Prostate gland (tissue), 2 donors: ENCODE measurements at regions not wholly inside any gene's neighbourhood (a gene's known extent, or its start where the extent isn't known, plus 50 kb on each side); places are given as distances from the start of the nearest gene placed in this dataset.

Experiments used
- DNase-seq: peaks from one replicate; pipeline ENCODE4 v3.0.0-alpha.2; 2019; ENCODE audit warnings: low spot score
- H3K27ac ChIP-seq, 2 donors: fragments of 200-600 bp; sonication (generic); 2 replicates each; pipeline ENCODE4 v1.5.1; 2017 to 2019
- H3K27me3 ChIP-seq: fragments of 200-600 bp; sonication (generic); replicated peaks from 2 replicates; pipeline ENCODE4 v1.5.1; 2019; ENCODE audit not compliant: insufficient read depth
- H3K36me3 ChIP-seq, 2 donors: fragments of 200-600 bp; sonication (generic); 1 replicate in 1 of 2; 2 replicates in 1 of 2; pipeline versions ENCODE4 v1.5.1 to v1.8.1; 2017 to 2019
- H3K4me1 ChIP-seq: fragments of 200-600 bp; sonication (generic); replicated peaks from 2 replicates; pipeline ENCODE4 v1.5.1; 2019
- H3K4me3 ChIP-seq, 2 donors: fragments of 200-600 bp; sonication (generic); 2 replicates each; pipeline ENCODE4 v1.5.1; 2017 to 2019
- H3K9me3 ChIP-seq: fragments of 200-600 bp; sonication (generic); 2 replicates; pipeline ENCODE4 v1.5.1; 2017
- POLR2A ChIP-seq: fragments of 450-650 bp; IDR thresholded peaks from one replicate; pipeline ENCODE4 v1.6.1; 2016; ENCODE audit warnings: antibody characterized with exemption, mild to moderate bottlenecking
- POLR2AphosphoS5 ChIP-seq: sonication (generic); formaldehyde crosslinking; IDR thresholded peaks from one replicate; pipeline ENCODE4 v1.6.1; 2017; ENCODE audit warnings: antibody characterized with exemption
- WGBS: methylation state at CpG from one replicate; pipeline ENCODE4 v1.1.5; 2018; 5-methylcytosine and 5-hydroxymethylcytosine counted together
- intact Hi-C: fragments of 100-400 bp; cut with DNase I; formaldehyde crosslinking; loops from one replicate; pipeline ENCODE4 v1.14.2; 2022
- TF ChIP-seq, protein P1 (sequence below), 4 experiments: fragments of 200-600 bp in 2 of 4; fragments of 450-650 bp in 2 of 4; sonication (generic) in 2 of 4; IDR thresholded peaks; 1 replicate in 3 of 4; 2 replicates in 1 of 4; pipeline ENCODE4 v1.5.1; 2016 to 2019; ENCODE audit warnings: antibody characterized with exemption in 4 of 4, mild to moderate bottlenecking in 2 of 4, moderate library complexity in 2 of 4

DNA sequence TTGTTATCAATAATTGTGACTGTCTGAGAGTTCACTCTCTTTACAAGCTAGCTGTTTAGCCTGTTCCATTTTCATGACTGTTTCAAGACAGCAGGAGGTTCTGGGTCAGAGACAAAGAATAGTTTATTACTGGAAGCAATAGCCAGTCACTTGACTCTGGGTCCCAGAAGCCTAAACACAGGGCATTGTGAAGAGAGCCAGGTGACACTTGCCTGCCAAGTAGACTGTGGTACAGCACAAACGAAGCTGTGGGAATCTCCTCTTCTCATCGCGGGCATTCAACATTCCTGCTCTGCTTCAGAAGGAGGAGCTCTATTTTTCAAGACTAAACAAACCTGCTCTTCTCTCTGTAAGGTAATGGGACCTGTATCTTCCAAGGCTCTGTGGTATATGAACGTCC lies 485.1 kb downstream of the TRIML1 start:
- no peak overlapping the region for H3K4me3 ChIP-seq
- no peak for TF ChIP-seq POLR2A
- no peak for TF ChIP-seq POLR2AphosphoS5
- TF ChIP-seq, protein P1, sequence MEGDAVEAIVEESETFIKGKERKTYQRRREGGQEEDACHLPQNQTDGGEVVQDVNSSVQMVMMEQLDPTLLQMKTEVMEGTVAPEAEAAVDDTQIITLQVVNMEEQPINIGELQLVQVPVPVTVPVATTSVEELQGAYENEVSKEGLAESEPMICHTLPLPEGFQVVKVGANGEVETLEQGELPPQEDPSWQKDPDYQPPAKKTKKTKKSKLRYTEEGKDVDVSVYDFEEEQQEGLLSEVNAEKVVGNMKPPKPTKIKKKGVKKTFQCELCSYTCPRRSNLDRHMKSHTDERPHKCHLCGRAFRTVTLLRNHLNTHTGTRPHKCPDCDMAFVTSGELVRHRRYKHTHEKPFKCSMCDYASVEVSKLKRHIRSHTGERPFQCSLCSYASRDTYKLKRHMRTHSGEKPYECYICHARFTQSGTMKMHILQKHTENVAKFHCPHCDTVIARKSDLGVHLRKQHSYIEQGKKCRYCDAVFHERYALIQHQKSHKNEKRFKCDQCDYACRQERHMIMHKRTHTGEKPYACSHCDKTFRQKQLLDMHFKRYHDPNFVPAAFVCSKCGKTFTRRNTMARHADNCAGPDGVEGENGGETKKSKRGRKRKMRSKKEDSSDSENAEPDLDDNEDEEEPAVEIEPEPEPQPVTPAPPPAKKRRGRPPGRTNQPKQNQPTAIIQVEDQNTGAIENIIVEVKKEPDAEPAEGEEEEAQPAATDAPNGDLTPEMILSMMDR (IDR thresholded peaks at IDR 0.05), result no peak
- H3K9me3 ChIP-seq, result no peaks in the 10 kb centered on the region
- DNase-seq, result no peak
- intact Hi-C loops, result no loop called here
- H3K27me3 ChIP-seq, result no peaks in the 10 kb centered on the region
- H3K4me1 ChIP-seq, result no peaks in the 10 kb centered on the region
- WGBS, result 13% methylated on average over 4 of the region's 4 CpGs
- H3K36me3 ChIP-seq, result no peaks in the 10 kb centered on the region
- H3K27ac ChIP-seq, result no peak overlapping the region

DNA sequence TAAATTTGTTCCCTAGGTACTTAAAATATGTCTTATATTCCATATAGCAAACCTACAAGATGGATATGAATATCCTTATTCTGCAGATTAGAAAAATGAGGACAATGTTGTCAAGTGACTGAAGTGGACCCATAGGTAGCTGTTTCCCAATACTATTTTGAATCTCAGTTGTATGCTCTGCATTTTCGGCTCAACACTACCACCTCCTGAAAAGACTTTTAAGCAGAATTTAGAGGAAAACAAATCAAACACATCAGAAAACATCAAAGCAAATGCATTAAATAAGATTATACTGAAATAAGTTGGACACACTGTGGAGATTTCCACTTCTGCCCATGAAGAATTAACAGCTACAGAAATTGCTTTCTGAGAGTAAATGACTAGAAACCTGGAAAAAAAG lies 488.7 kb downstream of the TRIML1 start:
- H3K27ac ChIP-seq, result no peak overlapping the region
- H3K36me3 ChIP-seq, result no peaks in the 10 kb centered on the region
- no peak for DNase-seq
- no peaks in the 10 kb centered on the region for H3K9me3 ChIP-seq
- no peak overlapping the region for H3K4me3 ChIP-seq
- 84% methylated on average over 1 of the region's 1 CpG for WGBS
- TF ChIP-seq POLR2AphosphoS5 (no peak), POLR2A (no peak)
- TF ChIP-seq, protein P1 (IDR thresholded peaks at IDR 0.05), result no peak
- no peaks in the 10 kb centered on the region for H3K4me1 ChIP-seq
- H3K27me3 ChIP-seq, result no peaks in the 10 kb centered on the region
- intact Hi-C loops, result no loop called here

DNA sequence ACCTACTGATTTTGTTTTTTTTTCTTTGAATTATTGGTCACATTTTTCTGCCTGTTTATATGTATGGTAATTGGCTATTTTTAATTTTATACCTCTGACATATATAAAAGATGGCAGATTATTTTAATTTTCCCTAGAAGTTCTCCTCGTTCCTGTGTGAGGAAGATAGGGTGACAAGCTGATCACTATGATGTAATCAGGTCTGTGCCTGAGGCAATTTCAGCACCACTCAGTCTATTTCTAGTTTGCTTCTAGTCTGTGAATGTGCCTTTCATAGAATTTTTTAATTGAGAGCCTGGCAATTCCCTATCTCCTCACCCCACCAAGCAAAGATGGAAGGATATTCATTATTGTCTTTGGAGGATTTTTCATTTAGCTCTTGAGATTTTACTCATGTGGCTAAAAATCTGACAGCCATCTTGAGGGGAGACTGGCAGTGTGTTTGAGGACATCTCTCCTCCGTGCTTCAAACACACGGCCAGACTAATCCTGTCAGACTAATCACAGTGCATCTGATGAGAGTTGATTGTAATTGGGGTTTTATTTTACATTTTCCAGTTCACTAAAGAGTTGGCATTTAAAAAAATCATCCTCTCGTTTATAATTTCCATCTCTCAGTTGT lies 500.3 kb downstream of the TRIML1 start:
- WGBS, result 60% methylated on average over 4 of the region's 4 CpGs
- Histone ChIP-seq H3K27me3 (no peaks in the 10 kb centered on the region), H3K4me1 (no peaks in the 10 kb centered on the region), H3K9me3 (no peaks in the 10 kb centered on the region), H3K36me3 (no peaks in the 10 kb centered on the region), H3K4me3 (no peak overlapping the region), H3K27ac (no peak overlapping the region)
- DNase-seq, result no peak
- intact Hi-C loops, result no loop called here
- TF ChIP-seq POLR2A, result no peak
- TF ChIP-seq, protein P1 (IDR thresholded peaks at IDR 0.05), result no peak
- no peak for TF ChIP-seq POLR2AphosphoS5

DNA sequence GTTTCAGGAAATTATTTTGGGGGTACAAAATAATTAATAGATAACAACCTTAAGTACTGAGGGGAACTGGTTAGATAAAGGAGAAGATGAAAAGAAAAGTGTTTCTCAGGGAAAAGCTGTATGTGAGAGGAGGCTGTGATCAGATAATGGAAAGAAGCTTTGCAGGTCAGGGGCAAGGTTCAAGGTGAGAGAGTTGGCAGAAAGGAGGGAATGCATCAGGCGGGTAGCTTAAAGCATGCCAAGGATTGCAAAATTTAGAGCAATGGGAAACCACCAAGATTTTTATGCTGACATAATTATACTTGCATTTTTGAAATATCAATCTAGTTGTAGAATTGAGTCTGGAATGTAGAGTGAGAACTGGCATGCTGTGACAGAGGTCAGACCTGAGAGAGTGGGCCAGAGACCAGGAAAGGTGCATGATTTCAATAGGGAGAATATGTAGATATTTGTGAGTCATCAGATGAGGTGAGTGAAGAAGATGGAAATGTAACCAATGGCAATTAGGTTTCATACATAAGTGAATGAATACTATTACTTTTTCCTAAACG lies 508.7 kb downstream of the TRIML1 start:
- intact Hi-C loops, result no loop called here
- H3K4me3 ChIP-seq, result no peak overlapping the region
- H3K36me3 ChIP-seq, result no peaks in the 10 kb centered on the region
- TF ChIP-seq POLR2AphosphoS5 (no peak), POLR2A (no peak)
- TF ChIP-seq, protein P1 (IDR thresholded peaks at IDR 0.05), result no peak
- no peak for DNase-seq
- H3K4me1 ChIP-seq, result no peaks in the 10 kb centered on the region
- H3K27ac ChIP-seq, result no peak overlapping the region
- H3K9me3 ChIP-seq, result no peaks in the 10 kb centered on the region
- WGBS, result 75% methylated on average over 2 of the region's 2 CpGs
- H3K27me3 ChIP-seq, result no peaks in the 10 kb centered on the region

DNA sequence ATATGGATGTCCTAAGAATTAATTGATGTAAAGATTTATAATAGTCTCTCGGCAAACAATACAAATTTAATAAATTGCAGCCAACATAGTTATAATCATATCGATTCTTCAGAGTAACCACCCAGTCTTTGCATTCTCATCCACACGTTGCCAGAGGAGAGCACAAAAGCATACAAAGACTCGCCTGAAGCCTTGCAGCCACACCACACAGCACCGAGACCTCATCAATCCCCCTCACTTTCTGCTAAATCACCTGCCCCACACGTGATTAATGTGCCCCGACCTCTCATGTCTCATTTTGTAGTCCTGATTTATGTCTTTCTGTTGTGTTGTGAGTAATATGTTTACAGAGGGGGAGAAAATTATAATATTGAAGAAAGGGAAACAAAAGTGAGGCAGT lies 510.4 kb downstream of the TRIML1 start:
- intact Hi-C loops, result no loop called here
- WGBS, result 73% methylated on average over 7 of the region's 7 CpGs
- TF ChIP-seq POLR2A (no peak), POLR2AphosphoS5 (no peak)
- TF ChIP-seq, protein P1 (IDR thresholded peaks at IDR 0.05), result no peak

More for the DNA sequence above, 510.4 kb downstream of the TRIML1 start:
- Histone ChIP-seq H3K9me3 (no peaks in the 10 kb centered on the region), H3K27ac (no peak overlapping the region), H3K27me3 (no peaks in the 10 kb centered on the region), H3K4me1 (no peaks in the 10 kb centered on the region), H3K36me3 (no peaks in the 10 kb centered on the region), H3K4me3 (no peak overlapping the region)
- DNase-seq, result no peak
